HepG2 (cell line): ENCODE measurements at regions not wholly inside any gene's neighbourhood (a gene's known extent, or its start where the extent isn't known, plus 50 kb on each side); places are given as distances from the start of the nearest gene placed in this dataset.

Source experiments
- ETV5 ChIP-seq: IDR thresholded peaks from 2 replicates; pipeline ENCODE4 v1.6.1; 2018; ENCODE audit warnings: missing biosample characterization, missing genetic modification reagents, inconsistent platforms, borderline replicate concordance
- KLF6 ChIP-seq: IDR thresholded peaks from 2 replicates; pipeline ENCODE4 v1.8.0; 2016; ENCODE audit warnings: missing biosample characterization, missing genetic modification reagents
- NFATC3 ChIP-seq: sonication (generic); formaldehyde crosslinking; IDR thresholded peaks from 2 replicates; pipeline ENCODE4 v1.5.1; 2020; ENCODE audit warnings: mild to moderate bottlenecking, missing genetic modification reagents
- RFX3 ChIP-seq: IDR thresholded peaks from 2 replicates; pipeline ENCODE4 v1.6.1; 2016; ENCODE audit warnings: missing biosample characterization, missing genetic modification reagents
- SP5 ChIP-seq: IDR thresholded peaks from 2 replicates; pipeline ENCODE4 v1.6.1; 2016; ENCODE audit warnings: low read depth, borderline replicate concordance
- TAF1 ChIP-seq: sonication (generic); formaldehyde crosslinking; IDR thresholded peaks from 2 replicates; pipeline ENCODE4 v1.4.0; 2020; ENCODE audit warnings: missing genetic modification reagents
- TARDBP ChIP-seq: sonication (generic); formaldehyde crosslinking; IDR thresholded peaks from 2 replicates; pipeline ENCODE4 v1.8.0; 2022; ENCODE audit warnings: mild to moderate bottlenecking, missing genetic modification reagents
- TCF7 ChIP-seq: sonication (generic); IDR thresholded peaks from 2 replicates; pipeline ENCODE4 v1.6.1; 2016; ENCODE audit warnings: antibody characterized with exemption, low read depth
- WIZ ChIP-seq: sonication (generic); formaldehyde crosslinking; IDR thresholded peaks from 2 replicates; pipeline ENCODE4 v1.5.1; 2020; ENCODE audit warnings: mild to moderate bottlenecking, missing genetic modification reagents
- ZBTB42 ChIP-seq: sonication (generic); formaldehyde crosslinking; IDR thresholded peaks from 2 replicates; pipeline ENCODE4 v1.5.0; 2020; ENCODE audit warnings: mild to moderate bottlenecking, missing genetic modification reagents
- ZFP62 ChIP-seq: sonication (generic); formaldehyde crosslinking; IDR thresholded peaks from 2 replicates; pipeline ENCODE4 v1.4.0; 2020; ENCODE audit warnings: missing genetic modification reagents
- ZNF431 ChIP-seq: sonication (generic); formaldehyde crosslinking; IDR thresholded peaks from 2 replicates; pipeline ENCODE4 v1.9.0; 2022; ENCODE audit warnings: missing genetic modification reagents, low read depth, mild to moderate bottlenecking, borderline replicate concordance
- ZNF639 ChIP-seq: conservative IDR thresholded peaks from 2 replicates; pipeline ENCODE4 v1.6.1; 2018; ENCODE audit warnings: missing genetic modification reagents
- ZNF7 ChIP-seq: IDR thresholded peaks from 2 replicates; pipeline ENCODE4 v1.6.1; 2016; ENCODE audit warnings: missing biosample characterization, missing genetic modification reagents
- ZNF792 ChIP-seq: IDR thresholded peaks from 2 replicates; pipeline ENCODE4 v1.6.1; 2016
- TF ChIP-seq, protein P1 (sequence below), 2 experiments: sonication (generic) in 1 of 2; formaldehyde crosslinking in 1 of 2; IDR thresholded peaks; 2 replicates each; pipeline versions ENCODE4 v1.4.0 to v1.6.1; 2016 to 2020; ENCODE audit warnings: borderline replicate concordance in 1 of 2, low read depth in 1 of 2, mild to moderate bottlenecking in 1 of 2, missing genetic modification reagents in 1 of 2
- TF ChIP-seq, protein P2 (sequence below): sonication (generic); formaldehyde crosslinking; IDR thresholded peaks from 2 replicates; pipeline ENCODE4 v1.8.0; 2022; ENCODE audit warnings: mild to moderate bottlenecking, missing genetic modification reagents; ENCODE audit not compliant: insufficient replicate concordance
- TF ChIP-seq, protein P3 (sequence below): sonication (generic); formaldehyde crosslinking; IDR thresholded peaks from 2 replicates; pipeline ENCODE4 v1.4.0; 2020; ENCODE audit warnings: mild to moderate bottlenecking, missing genetic modification reagents

- TF ChIP-seq, protein P1, sequence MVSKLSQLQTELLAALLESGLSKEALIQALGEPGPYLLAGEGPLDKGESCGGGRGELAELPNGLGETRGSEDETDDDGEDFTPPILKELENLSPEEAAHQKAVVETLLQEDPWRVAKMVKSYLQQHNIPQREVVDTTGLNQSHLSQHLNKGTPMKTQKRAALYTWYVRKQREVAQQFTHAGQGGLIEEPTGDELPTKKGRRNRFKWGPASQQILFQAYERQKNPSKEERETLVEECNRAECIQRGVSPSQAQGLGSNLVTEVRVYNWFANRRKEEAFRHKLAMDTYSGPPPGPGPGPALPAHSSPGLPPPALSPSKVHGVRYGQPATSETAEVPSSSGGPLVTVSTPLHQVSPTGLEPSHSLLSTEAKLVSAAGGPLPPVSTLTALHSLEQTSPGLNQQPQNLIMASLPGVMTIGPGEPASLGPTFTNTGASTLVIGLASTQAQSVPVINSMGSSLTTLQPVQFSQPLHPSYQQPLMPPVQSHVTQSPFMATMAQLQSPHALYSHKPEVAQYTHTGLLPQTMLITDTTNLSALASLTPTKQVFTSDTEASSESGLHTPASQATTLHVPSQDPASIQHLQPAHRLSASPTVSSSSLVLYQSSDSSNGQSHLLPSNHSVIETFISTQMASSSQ (IDR thresholded peaks at IDR 0.05; ENCODE audit: low read depth) = peak; percentile 85
- TF ChIP-seq, protein P1 (CRISPR knock-in tag; IDR thresholded peaks at IDR 0.05; ENCODE audit: borderline replicate concordance) = peak; percentile 86; the same call in 1 of the 2 replicates
- no peak for TF ChIP-seq KLF6
- no peak for TF ChIP-seq ZBTB42
- TF ChIP-seq TAF1 = 0 out of 2 replicates have a peak, but pooled peaks have one; percentile 20
- peak; percentile 97 for TF ChIP-seq ZNF792 (CRISPR knock-in tag)
- TF ChIP-seq NFATC3 = no peak
- TF ChIP-seq RFX3 (CRISPR knock-in tag) = no peak; the same call in 1 of the 2 replicates
- TF ChIP-seq WIZ = no peak
- TF ChIP-seq TCF7 = peak; percentile 79
- TF ChIP-seq, protein P2, sequence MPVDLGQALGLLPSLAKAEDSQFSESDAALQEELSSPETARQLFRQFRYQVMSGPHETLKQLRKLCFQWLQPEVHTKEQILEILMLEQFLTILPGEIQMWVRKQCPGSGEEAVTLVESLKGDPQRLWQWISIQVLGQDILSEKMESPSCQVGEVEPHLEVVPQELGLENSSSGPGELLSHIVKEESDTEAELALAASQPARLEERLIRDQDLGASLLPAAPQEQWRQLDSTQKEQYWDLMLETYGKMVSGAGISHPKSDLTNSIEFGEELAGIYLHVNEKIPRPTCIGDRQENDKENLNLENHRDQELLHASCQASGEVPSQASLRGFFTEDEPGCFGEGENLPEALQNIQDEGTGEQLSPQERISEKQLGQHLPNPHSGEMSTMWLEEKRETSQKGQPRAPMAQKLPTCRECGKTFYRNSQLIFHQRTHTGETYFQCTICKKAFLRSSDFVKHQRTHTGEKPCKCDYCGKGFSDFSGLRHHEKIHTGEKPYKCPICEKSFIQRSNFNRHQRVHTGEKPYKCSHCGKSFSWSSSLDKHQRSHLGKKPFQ (CRISPR knock-in tag) = peak; percentile 63
- TF ChIP-seq ETV5 (CRISPR knock-in tag) = peak; percentile 85; the same call in 1 of the 2 replicates
- TF ChIP-seq, protein P3, sequence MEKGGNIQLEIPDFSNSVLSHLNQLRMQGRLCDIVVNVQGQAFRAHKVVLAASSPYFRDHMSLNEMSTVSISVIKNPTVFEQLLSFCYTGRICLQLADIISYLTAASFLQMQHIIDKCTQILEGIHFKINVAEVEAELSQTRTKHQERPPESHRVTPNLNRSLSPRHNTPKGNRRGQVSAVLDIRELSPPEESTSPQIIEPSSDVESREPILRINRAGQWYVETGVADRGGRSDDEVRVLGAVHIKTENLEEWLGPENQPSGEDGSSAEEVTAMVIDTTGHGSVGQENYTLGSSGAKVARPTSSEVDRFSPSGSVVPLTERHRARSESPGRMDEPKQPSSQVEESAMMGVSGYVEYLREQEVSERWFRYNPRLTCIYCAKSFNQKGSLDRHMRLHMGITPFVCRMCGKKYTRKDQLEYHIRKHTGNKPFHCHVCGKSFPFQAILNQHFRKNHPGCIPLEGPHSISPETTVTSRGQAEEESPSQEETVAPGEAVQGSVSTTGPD (CRISPR knock-in tag) = no peak
- TF ChIP-seq ZNF7 (CRISPR knock-in tag) = no peak
- TF ChIP-seq SP5 = no peak
- no peak for TF ChIP-seq ZNF431 (CRISPR knock-in tag)
- TF ChIP-seq TARDBP = no peak; the same call in 1 of the 2 replicates
- no peak for TF ChIP-seq ZFP62 (CRISPR knock-in tag)
- TF ChIP-seq ZNF639 (CRISPR knock-in tag) = no peak
Measured at GRCh38 chr10:3852147-3852904, 67.3 kb upstream of the KLF6 start (continued).
